Natural killer cell (primary cell): ENCODE measurements at regions not wholly inside any gene's neighbourhood (a gene's known extent, or its start where the extent isn't known, plus 50 kb on each side); places are given as distances from the start of the nearest gene placed in this dataset.

Experiments used
- ATAC-seq, 3 donors: fragments of 150-1000 bp in 2 of 3; fragments of 200-7000 bp in 1 of 3; cut with Tn5 transposase; 1 replicate in 1 of 3; 2 replicates in 2 of 3; pipeline ENCODE4 v1.10.0; 2021; ENCODE audit warnings: mild to moderate bottlenecking in 2 of 3, moderate library complexity in 2 of 3
- DNase-seq, 2 donors: peaks; one replicate each; pipeline versions ENCODE4 v3.0.0 to v3.0.0-alpha.2; 2013 to 2021; ENCODE audit warnings: mixed read lengths in 1 of 2
- H3K27ac ChIP-seq: one replicate; pipeline ENCODE4 v1.5.1; 2013; ENCODE audit warnings: mild to moderate bottlenecking, low read length
- H3K27me3 ChIP-seq: one replicate; pipeline ENCODE4 v1.6.1; 2013; ENCODE audit warnings: low read length; ENCODE audit not compliant: control insufficient read depth, insufficient read depth
- H3K36me3 ChIP-seq: one replicate; pipeline ENCODE4 v1.6.1; 2013; ENCODE audit warnings: low read length; ENCODE audit not compliant: control insufficient read depth, insufficient read depth
- H3K4me1 ChIP-seq: one replicate; pipeline ENCODE4 v1.6.1; 2013; ENCODE audit warnings: low read length; ENCODE audit not compliant: control insufficient read depth, insufficient read depth
- H3K4me3 ChIP-seq: one replicate; pipeline ENCODE4 v1.5.1; 2013; ENCODE audit warnings: low read length
- H3K9me3 ChIP-seq: one replicate; pipeline ENCODE4 v1.6.1; 2013; ENCODE audit warnings: low read length; ENCODE audit not compliant: control insufficient read depth, insufficient read depth
- H3K27ac Mint-ChIP-seq, 2 donors: one replicate each; pipeline ENCODE4 v1.8.0; 2022; ENCODE audit warnings: mild to moderate bottlenecking in 2 of 2, mixed read lengths in 2 of 2, moderate library complexity in 1 of 2
- H3K27me3 Mint-ChIP-seq, 2 donors: one replicate each; pipeline ENCODE4 v1.8.0; 2022; ENCODE audit warnings: low read depth in 2 of 2, mixed read lengths in 2 of 2
- H3K36me3 Mint-ChIP-seq: one replicate; pipeline ENCODE4 v1.8.0; 2022; ENCODE audit warnings: mixed read lengths
- H3K4me1 Mint-ChIP-seq, 2 donors: one replicate each; pipeline ENCODE4 v1.8.0; 2022; ENCODE audit warnings: mixed read lengths in 2 of 2
- H3K4me3 Mint-ChIP-seq: one replicate; pipeline ENCODE4 v1.8.0; 2022; ENCODE audit warnings: mild to moderate bottlenecking, moderate library complexity, mixed read lengths
- H3K9me3 Mint-ChIP-seq, 2 donors: one replicate each; pipeline ENCODE4 v1.8.0; 2022; ENCODE audit warnings: mixed read lengths in 2 of 2
- WGBS: methylation state at CpG from one replicate; pipeline ENCODE4 v1.1.7; 2013; ENCODE audit warnings: missing lambda C conversion rate; ENCODE audit not compliant: insufficient coverage; 5-methylcytosine and 5-hydroxymethylcytosine counted together
- intact Hi-C: fragments of 100-400 bp; cut with micrococcal nuclease; formaldehyde crosslinking; loops from one replicate; pipeline ENCODE4 v1.14.2; 2022
- TF ChIP-seq, protein P1 (sequence below): fragments of 200-600 bp; IDR thresholded peaks from one replicate; pipeline ENCODE4 v1.8.0; 2022; ENCODE audit warnings: antibody characterized with exemption

DNA sequence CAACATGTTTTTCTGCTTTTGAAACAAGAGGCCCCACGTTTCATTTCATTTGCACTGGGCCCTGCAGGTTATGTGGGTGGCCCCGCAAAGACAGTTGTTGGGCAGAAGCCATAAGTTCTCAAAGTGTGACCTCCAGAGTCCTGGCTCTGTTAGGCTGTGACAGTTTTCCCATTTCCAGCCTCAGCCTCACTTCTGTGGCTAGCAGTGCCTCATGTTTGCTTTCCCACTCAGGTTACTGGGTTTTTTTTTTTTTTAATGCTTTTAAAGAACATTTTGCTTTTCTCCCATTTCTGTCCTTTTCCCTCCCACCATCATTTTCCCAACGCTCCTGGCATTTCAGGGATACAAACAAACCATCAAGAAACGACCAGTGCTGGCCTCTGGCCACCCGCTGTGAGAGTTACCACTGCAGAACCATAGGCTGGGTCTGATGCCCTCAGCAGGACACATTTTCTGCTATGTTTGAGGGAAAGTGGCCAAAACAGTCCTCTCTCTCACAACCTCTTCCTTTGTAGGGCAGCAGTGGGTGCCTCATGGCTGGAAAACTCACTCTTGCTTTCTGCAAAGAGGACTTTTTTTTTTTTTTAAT is 159.0 kb upstream of the MPHOSPH6 start:
- Histone ChIP-seq H3K4me1 (no peaks in the 10 kb centered on the region), H3K27ac (no peak overlapping the region), H3K36me3 (no peaks in the 10 kb centered on the region), H3K27me3 (no peaks in the 10 kb centered on the region), H3K9me3 (no peaks in the 10 kb centered on the region), H3K4me3 (no peak overlapping the region)
- Mint-ChIP-seq H3K9me3 (peaks cover 3 to 6% of the 10 kb centered on the region in 2 donors), H3K36me3 (peaks cover 5% of the 10 kb centered on the region), H3K4me3 (no peak overlapping the region), H3K4me1 (no peaks in the 10 kb centered on the region), H3K27me3 (peaks cover 16 to 23% of the 10 kb centered on the region in 2 donors), H3K27ac (no peak overlapping the region)
- 69% methylated on average over 5 of the region's 5 CpGs for WGBS
- TF ChIP-seq, protein P1, sequence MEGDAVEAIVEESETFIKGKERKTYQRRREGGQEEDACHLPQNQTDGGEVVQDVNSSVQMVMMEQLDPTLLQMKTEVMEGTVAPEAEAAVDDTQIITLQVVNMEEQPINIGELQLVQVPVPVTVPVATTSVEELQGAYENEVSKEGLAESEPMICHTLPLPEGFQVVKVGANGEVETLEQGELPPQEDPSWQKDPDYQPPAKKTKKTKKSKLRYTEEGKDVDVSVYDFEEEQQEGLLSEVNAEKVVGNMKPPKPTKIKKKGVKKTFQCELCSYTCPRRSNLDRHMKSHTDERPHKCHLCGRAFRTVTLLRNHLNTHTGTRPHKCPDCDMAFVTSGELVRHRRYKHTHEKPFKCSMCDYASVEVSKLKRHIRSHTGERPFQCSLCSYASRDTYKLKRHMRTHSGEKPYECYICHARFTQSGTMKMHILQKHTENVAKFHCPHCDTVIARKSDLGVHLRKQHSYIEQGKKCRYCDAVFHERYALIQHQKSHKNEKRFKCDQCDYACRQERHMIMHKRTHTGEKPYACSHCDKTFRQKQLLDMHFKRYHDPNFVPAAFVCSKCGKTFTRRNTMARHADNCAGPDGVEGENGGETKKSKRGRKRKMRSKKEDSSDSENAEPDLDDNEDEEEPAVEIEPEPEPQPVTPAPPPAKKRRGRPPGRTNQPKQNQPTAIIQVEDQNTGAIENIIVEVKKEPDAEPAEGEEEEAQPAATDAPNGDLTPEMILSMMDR: no peak
- ATAC-seq: no peak
- intact Hi-C loops: no loop called here
- DNase-seq: no peak

DNA sequence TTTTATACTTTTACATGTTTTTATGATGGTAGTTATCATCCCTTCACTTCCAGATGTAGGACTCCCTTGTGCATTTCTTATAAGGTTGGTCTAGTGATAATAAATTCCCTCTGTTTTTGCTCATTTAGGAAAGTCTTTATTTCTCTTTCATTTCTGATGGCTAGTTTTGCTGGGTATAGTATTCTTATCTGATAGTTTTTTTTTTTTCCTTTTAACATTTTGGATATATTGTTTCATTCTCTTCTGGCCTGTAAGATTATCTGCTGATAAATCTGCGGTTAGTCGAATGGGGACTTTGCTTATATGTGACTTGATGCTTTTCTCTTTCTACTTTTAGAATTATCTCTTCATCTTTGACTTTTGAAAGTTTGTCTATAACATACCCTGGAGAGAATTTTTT is 153.1 kb upstream of the MPHOSPH6 start:
- DNase-seq: no peak
- WGBS: no CpG with 5 or more reads among the region's 2 CpGs
- intact Hi-C loops: no loop called here

DNA sequence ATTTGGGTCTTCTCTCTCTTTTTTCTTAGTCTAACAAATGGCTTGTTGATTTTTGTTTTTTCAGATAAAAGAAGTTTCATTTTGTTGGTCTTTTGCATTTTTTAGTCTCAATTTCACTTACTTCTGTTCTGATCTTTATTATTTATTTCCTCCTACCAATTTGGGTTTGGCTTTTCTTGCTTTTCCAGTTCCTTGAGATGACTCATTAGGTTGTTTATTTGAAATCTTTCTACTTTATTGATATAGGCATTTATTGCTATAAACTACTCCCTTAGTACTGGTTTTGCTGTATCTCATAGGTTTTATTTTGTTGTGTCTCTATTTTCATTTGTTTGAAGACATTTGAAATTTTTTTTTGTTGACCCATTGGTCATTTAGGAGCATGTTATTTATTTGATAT is 152.2 kb upstream of the MPHOSPH6 start:
- H3K9me3 ChIP-seq: peaks cover 4% of the 10 kb centered on the region
- DNase-seq (no peak), ATAC-seq (no peak)
- H3K4me3 ChIP-seq: no peak overlapping the region
- Mint-ChIP-seq H3K36me3 (peaks cover 8% of the 10 kb centered on the region), H3K4me3 (no peak overlapping the region), H3K27ac (no peak overlapping the region), H3K9me3 (peaks cover 12% of the 10 kb centered on the region in 2 donors), H3K27me3 (peaks cover 20 to 48% of the 10 kb centered on the region in 2 donors), H3K4me1 (no peaks in the 10 kb centered on the region)
- no peak overlapping the region for H3K27ac ChIP-seq
- H3K27me3 ChIP-seq: no peaks in the 10 kb centered on the region
- TF ChIP-seq, protein P1: no peak
- H3K36me3 ChIP-seq: no peaks in the 10 kb centered on the region
- no peaks in the 10 kb centered on the region for H3K4me1 ChIP-seq
- intact Hi-C loops: no loop called here

More for the DNA sequence above, 153.1 kb upstream of the MPHOSPH6 start:
- Histone ChIP-seq H3K27ac (no peak overlapping the region), H3K36me3 (no peaks in the 10 kb centered on the region), H3K27me3 (no peaks in the 10 kb centered on the region), H3K4me1 (no peaks in the 10 kb centered on the region), H3K9me3 (peaks cover 4% of the 10 kb centered on the region), H3K4me3 (no peak overlapping the region)
- TF ChIP-seq, protein P1: no peak
- no peak overlapping the region for H3K27ac Mint-ChIP-seq
- H3K4me1 Mint-ChIP-seq: no peaks in the 10 kb centered on the region
- H3K4me3 Mint-ChIP-seq: no peak overlapping the region
- no peak for ATAC-seq
- peaks cover 12% of the 10 kb centered on the region in 2 donors for H3K9me3 Mint-ChIP-seq
- peaks cover 8% of the 10 kb centered on the region for H3K36me3 Mint-ChIP-seq
- peaks cover 18 to 50% of the 10 kb centered on the region in 2 donors for H3K27me3 Mint-ChIP-seq

DNA sequence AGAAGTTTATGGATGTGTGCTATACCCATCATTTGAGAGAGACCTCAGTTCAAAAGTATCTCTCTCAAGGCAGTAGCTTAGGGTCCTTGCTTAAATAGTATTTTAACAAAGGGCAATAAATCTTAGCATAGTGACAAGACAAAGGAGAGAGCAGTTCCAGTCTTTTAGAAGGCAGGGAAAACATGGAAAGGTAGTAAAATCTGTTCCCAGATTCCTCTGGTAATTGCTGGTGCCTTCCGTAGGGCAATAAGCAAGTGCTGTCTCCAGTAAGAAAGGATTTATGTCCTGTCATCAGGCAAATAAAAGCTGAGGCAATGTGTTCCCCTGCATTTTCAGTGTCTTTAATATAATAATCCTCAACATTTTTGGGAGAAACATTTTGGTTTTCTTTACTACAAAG is 149.0 kb upstream of the MPHOSPH6 start:
- Histone ChIP-seq H3K4me3 (no peak overlapping the region), H3K36me3 (no peaks in the 10 kb centered on the region), H3K27ac (no peak overlapping the region), H3K27me3 (no peaks in the 10 kb centered on the region), H3K4me1 (no peaks in the 10 kb centered on the region), H3K9me3 (peaks cover 4% of the 10 kb centered on the region)
- H3K4me1 Mint-ChIP-seq: no peaks in the 10 kb centered on the region
- TF ChIP-seq, protein P1: no peak
- peaks cover 6 to 10% of the 10 kb centered on the region in 2 donors for H3K9me3 Mint-ChIP-seq
- peaks cover 12 to 34% of the 10 kb centered on the region in 2 donors for H3K27me3 Mint-ChIP-seq
- no peak overlapping the region for H3K4me3 Mint-ChIP-seq
- no peak for ATAC-seq
- peaks cover 4% of the 10 kb centered on the region for H3K36me3 Mint-ChIP-seq
- DNase-seq: no peak
- WGBS: 65% methylated on average over 1 of the region's 1 CpG
- intact Hi-C loops: no loop called here
- H3K27ac Mint-ChIP-seq: no peak overlapping the region
